SK-N-SH (cell line): ENCODE measurements at regions not wholly inside any gene's neighbourhood (a gene's known extent, or its start where the extent isn't known, plus 50 kb on each side); places are given as distances from the start of the nearest gene placed in this dataset.

Source experiments
- CTCF ChIA-PET: fragments of 300-600, 350-600 bp; formaldehyde crosslinking; extraction: SDS; loops from one replicate; lab custom pipeline; 2021; lab: Yijun Ruan, JAX
- POLR2A ChIA-PET: fragments of 350-600 bp; sonication (Branson Sonifier 250); formaldehyde crosslinking; extraction: SDS; loops from one replicate; lab custom pipeline; 2020; ENCODE audit warnings: antibody characterized with exemption, inconsistent platforms; lab: Yijun Ruan, JAX
- DNase-seq: peaks from one replicate; pipeline ENCODE4 v3.0.0; 2012
- H2AFZ ChIP-seq: fragments of 200-600 bp; sonication (generic); 2 replicates; pipeline ENCODE4 v1.8.1; 2016; ENCODE audit warnings: antibody characterized with exemption, mild to moderate bottlenecking, low read depth
- H3F3A ChIP-seq: fragments of 200-600 bp; sonication (generic); replicated peaks from 2 replicates; pipeline ENCODE3; 2016; ENCODE audit warnings: antibody characterized with exemption, mild to moderate bottlenecking; ENCODE audit not compliant: insufficient read depth
- H3K27ac ChIP-seq, 2 experiments: fragments of 200-500 bp in 1 of 2; fragments of 200-600 bp in 1 of 2; sonication (Bioruptor generic) in 1 of 2; sonication (generic), shearing (Covaris generic) in 1 of 2; 2 replicates each; pipeline versions ENCODE4 v1.5.1 to v1.6.1; 2014 to 2016; ENCODE audit warnings: low read depth in 2 of 2, inconsistent platforms in 1 of 2, low read length in 1 of 2, mild to moderate bottlenecking in 1 of 2, mixed read lengths in 1 of 2
- H3K27me3 ChIP-seq: fragments of 200-600 bp; sonication (generic), shearing (Covaris generic); 2 replicates; pipeline ENCODE4 v1.6.1; 2016; ENCODE audit warnings: mixed run types; ENCODE audit not compliant: insufficient read depth
- H3K36me3 ChIP-seq, 2 experiments: fragments of 200-500 bp in 1 of 2; fragments of 200-600 bp in 1 of 2; sonication (Bioruptor generic) in 1 of 2; sonication (generic) in 1 of 2; replicated peaks in 1 of 2; 2 replicates each; pipeline versions ENCODE3 to v1.5.1; 2014 to 2016; ENCODE audit warnings: low read length in 1 of 2, mild to moderate bottlenecking in 1 of 2; ENCODE audit not compliant: insufficient read depth in 2 of 2, control insufficient read depth in 1 of 2
- H3K4me1 ChIP-seq, 2 experiments: fragments of 200-500 bp in 1 of 2; fragments of 200-600 bp in 1 of 2; sonication (Bioruptor generic) in 1 of 2; sonication (generic), shearing (Covaris generic) in 1 of 2; 2 replicates each; pipeline versions ENCODE4 v1.5.1 to v1.6.1; 2014 to 2016; ENCODE audit warnings: low read depth in 1 of 2, low read length in 1 of 2, mixed run types in 1 of 2; ENCODE audit not compliant: insufficient read depth in 2 of 2, control insufficient read depth in 1 of 2
- H3K4me2 ChIP-seq: fragments of 200-600 bp; sonication (generic), shearing (Covaris generic); 2 replicates; pipeline ENCODE4 v1.6.1; 2017; ENCODE audit warnings: mixed run types
- H3K4me3 ChIP-seq, 2 experiments: fragments of 200-500 bp in 1 of 2; fragments of 200-600 bp in 1 of 2; sonication (Bioruptor generic) in 1 of 2; sonication (generic), shearing (Covaris generic) in 1 of 2; 2 replicates each; pipeline versions ENCODE4 v1.5.1 to v1.8.1; 2014 to 2016; ENCODE audit warnings: low read depth in 2 of 2, inconsistent platforms in 1 of 2, low read length in 1 of 2, mild to moderate bottlenecking in 1 of 2, mixed read lengths in 1 of 2, moderate library complexity in 1 of 2
- H3K79me2 ChIP-seq: fragments of 200-600 bp; sonication (generic); 2 replicates; pipeline ENCODE4 v1.8.1; 2017; ENCODE audit warnings: mild to moderate bottlenecking; ENCODE audit not compliant: insufficient read depth
- H3K9ac ChIP-seq: fragments of 200-600 bp; sonication (generic); 2 replicates; pipeline ENCODE4 v1.6.1; 2017; ENCODE audit warnings: mixed run types
- H3K9me2 ChIP-seq: fragments of 200-600 bp; sonication (generic); 2 replicates; pipeline ENCODE4 v1.6.1; 2017; ENCODE audit warnings: mixed run types
- H3K9me3 ChIP-seq: fragments of 200-600 bp; sonication (generic); 2 replicates; pipeline ENCODE4 v1.6.1; 2017; ENCODE audit warnings: mixed run types, mild to moderate bottlenecking, moderate library complexity
- H4K20me1 ChIP-seq: fragments of 200-600 bp; sonication (generic); 2 replicates; pipeline ENCODE4 v1.6.1; 2017; ENCODE audit warnings: mild to moderate bottlenecking, mixed run types; ENCODE audit not compliant: insufficient read depth
- CTCF ChIP-seq: fragments of 200-600 bp; sonication (generic); IDR thresholded peaks from 2 replicates; pipeline ENCODE4 v1.6.1; 2017; ENCODE audit warnings: antibody characterized with exemption, mild to moderate bottlenecking, moderate library complexity
- EP300 ChIP-seq, 2 experiments: IDR thresholded peaks; 2 replicates each; pipeline versions ENCODE4 v1.4.0 to v1.6.1; 2012; ENCODE audit warnings: borderline replicate concordance in 1 of 2, low read depth in 1 of 2, low read length in 1 of 2
- FOSL2 ChIP-seq: IDR thresholded peaks from 2 replicates; pipeline ENCODE4 v1.4.0; 2012; ENCODE audit warnings: low read depth, mild to moderate bottlenecking, moderate library complexity, borderline replicate concordance
- FOXJ3 ChIP-seq: sonication (generic); formaldehyde crosslinking; IDR thresholded peaks from 2 replicates; pipeline ENCODE4 v1.5.1; 2020; ENCODE audit warnings: mild to moderate bottlenecking, missing genetic modification reagents
- FOXM1 ChIP-seq: IDR thresholded peaks from 2 replicates; pipeline ENCODE4 v1.4.0; 2012; ENCODE audit warnings: low read depth, mild to moderate bottlenecking
- GABPA ChIP-seq: IDR thresholded peaks from 2 replicates; pipeline ENCODE4 v1.4.0; 2012; ENCODE audit warnings: low read depth, mild to moderate bottlenecking
- IRF3 ChIP-seq: fragments of 150-350 bp; IDR thresholded peaks from 2 replicates; pipeline ENCODE4 v1.6.1; 2016; ENCODE audit warnings: mild to moderate bottlenecking, low read depth, low read length
- JUND ChIP-seq: IDR thresholded peaks from 2 replicates; pipeline ENCODE4 v1.4.0; 2012
- RAD21 ChIP-seq: IDR thresholded peaks from 2 replicates; pipeline ENCODE4 v1.6.1; 2012; ENCODE audit warnings: mild to moderate bottlenecking, low read length
- RFX5 ChIP-seq: IDR thresholded peaks from 2 replicates; pipeline ENCODE4 v1.6.1; 2012; ENCODE audit warnings: mild to moderate bottlenecking, improper control_type of control experiment, low read length
- RXRA ChIP-seq: IDR thresholded peaks from 2 replicates; pipeline ENCODE4 v1.4.0; 2012; ENCODE audit warnings: low read depth, mild to moderate bottlenecking, borderline replicate concordance
- SMC3 ChIP-seq: IDR thresholded peaks from 2 replicates; pipeline ENCODE4 v1.6.1; 2012; ENCODE audit warnings: low read depth, low read length, improper control_type of control experiment
- TEAD4 ChIP-seq: IDR thresholded peaks from 2 replicates; pipeline ENCODE4 v1.4.0; 2012; ENCODE audit warnings: mild to moderate bottlenecking, borderline replicate concordance; ENCODE audit not compliant: insufficient read depth
- YY1 ChIP-seq: IDR thresholded peaks from 2 replicates; pipeline ENCODE4 v1.4.0; 2012; ENCODE audit warnings: low read depth, mild to moderate bottlenecking
- WGBS: methylation state at CpG from one replicate; pipeline ENCODE4 v1.1.6; 2017; ENCODE audit warnings: low lambda C conversion rate; 5-methylcytosine and 5-hydroxymethylcytosine counted together
- TF ChIP-seq, protein P1 (sequence below): IDR thresholded peaks from 2 replicates; pipeline ENCODE4 v1.4.0; 2012; ENCODE audit warnings: low read depth, borderline replicate concordance
- TF ChIP-seq, protein P2 (sequence below): fragments of 150-350 bp; IDR thresholded peaks from 2 replicates; pipeline ENCODE4 v1.6.1; 2017; ENCODE audit warnings: antibody characterized with exemption, low read length, low read depth, borderline replicate concordance
- TF ChIP-seq, protein P3 (sequence below): IDR thresholded peaks from 2 replicates; pipeline ENCODE4 v1.6.1; 2012; ENCODE audit warnings: mild to moderate bottlenecking, low read depth, low read length, moderate library complexity

DNA sequence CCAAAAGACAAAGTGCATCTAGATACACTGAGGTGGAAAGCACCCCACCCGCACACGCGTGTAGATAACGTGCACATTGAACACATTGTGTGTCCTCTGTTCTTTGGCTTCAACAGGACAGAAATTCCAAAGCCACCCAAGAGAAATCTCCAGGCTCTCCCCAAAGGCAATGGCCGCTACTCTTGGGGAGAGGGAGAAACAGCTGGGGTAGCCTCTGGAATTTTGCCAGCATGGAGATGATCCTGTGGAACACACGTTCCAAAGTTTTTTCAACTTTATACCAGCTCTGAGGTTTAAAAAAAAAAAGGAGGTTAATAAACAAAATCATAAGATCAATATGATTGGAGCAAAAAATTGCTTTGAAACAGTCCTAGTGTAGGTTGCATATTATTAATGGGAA, 63.0 kb upstream of the CD82 start:
- CTCF ChIA-PET, result interaction anchor here (0.9 to 1.1 kb wide), 2 partner anchors 19 to 369 kb away, joined by 3 read pairs; no protein-coding TSS in a partner anchor
- Histone ChIP-seq H2AFZ (no peak overlapping the region), H3K4me1 (no peaks in the 10 kb centered on the region)
- WGBS, result 64% methylated on average over 6 of the region's 6 CpGs
- TF ChIP-seq IRF3 (no peak), EP300 (IDR thresholded peaks at IDR 0.05; ENCODE audit: borderline replicate concordance in 1 of 2, low read depth in 1 of 2, low read length in 1 of 2) (no peak), TEAD4 (no peak), GABPA (no peak)
- TF ChIP-seq, all 33 proteins: peak for 0
- H3K4me2 ChIP-seq, result no peak overlapping the region
- no peaks in the 10 kb centered on the region for H3F3A ChIP-seq
- H3K9me3 ChIP-seq, result no peaks in the 10 kb centered on the region
- H3K36me3 ChIP-seq, result no peaks in the 10 kb centered on the region
- no peak overlapping the region for H3K27ac ChIP-seq
- no peaks in the 10 kb centered on the region for H3K27me3 ChIP-seq
- DNase-seq, result no peak
- no peak overlapping the region for H3K4me3 ChIP-seq
- no peaks in the 10 kb centered on the region for H3K9me2 ChIP-seq
- H3K9ac ChIP-seq, result no peak overlapping the region
- POLR2A ChIA-PET, result no interaction called here
- no peaks in the 10 kb centered on the region for H3K79me2 ChIP-seq
- no peaks in the 10 kb centered on the region for H4K20me1 ChIP-seq

GRCh38 chr11:44505581-44506054, 59.8 kb upstream of the CD82 start:
- Histone ChIP-seq H3K27me3 (no peaks in the 10 kb centered on the region; the same call in 1 of the 2 replicates), H2AFZ (no peak overlapping the region), H3K9me2 (no peaks in the 10 kb centered on the region), H4K20me1 (no peaks in the 10 kb centered on the region), H3F3A (no peaks in the 10 kb centered on the region), H3K4me3 (no peak overlapping the region), H3K9ac (no peak overlapping the region), H3K4me2 (no peak overlapping the region), H3K36me3 (no peaks in the 10 kb centered on the region), H3K9me3 (no peaks in the 10 kb centered on the region), H3K4me1 (no peaks in the 10 kb centered on the region), H3K27ac (no peak overlapping the region), H3K79me2 (no peaks in the 10 kb centered on the region)
- 47% methylated on average over 5 of the region's 5 CpGs for WGBS
- ChIA-PET CTCF (no interaction called here), POLR2A (no interaction called here)
- no peak for DNase-seq
- TF ChIP-seq GABPA (no peak), CTCF (no peak), RXRA (no peak), EP300 (IDR thresholded peaks at IDR 0.05; ENCODE audit: borderline replicate concordance in 1 of 2, low read depth in 1 of 2, low read length in 1 of 2) (no peak), YY1 (no peak), FOXM1 (no peak), FOXJ3 (CRISPR knock-in tag) (no peak), SMC3 (no peak), RAD21 (no peak), FOSL2 (no peak), RFX5 (no peak), IRF3 (no peak), JUND (no peak), TEAD4 (no peak)
- TF ChIP-seq, protein P1, sequence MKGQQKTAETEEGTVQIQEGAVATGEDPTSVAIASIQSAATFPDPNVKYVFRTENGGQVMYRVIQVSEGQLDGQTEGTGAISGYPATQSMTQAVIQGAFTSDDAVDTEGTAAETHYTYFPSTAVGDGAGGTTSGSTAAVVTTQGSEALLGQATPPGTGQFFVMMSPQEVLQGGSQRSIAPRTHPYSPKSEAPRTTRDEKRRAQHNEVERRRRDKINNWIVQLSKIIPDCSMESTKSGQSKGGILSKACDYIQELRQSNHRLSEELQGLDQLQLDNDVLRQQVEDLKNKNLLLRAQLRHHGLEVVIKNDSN, result no peak
- TF ChIP-seq, protein P2, sequence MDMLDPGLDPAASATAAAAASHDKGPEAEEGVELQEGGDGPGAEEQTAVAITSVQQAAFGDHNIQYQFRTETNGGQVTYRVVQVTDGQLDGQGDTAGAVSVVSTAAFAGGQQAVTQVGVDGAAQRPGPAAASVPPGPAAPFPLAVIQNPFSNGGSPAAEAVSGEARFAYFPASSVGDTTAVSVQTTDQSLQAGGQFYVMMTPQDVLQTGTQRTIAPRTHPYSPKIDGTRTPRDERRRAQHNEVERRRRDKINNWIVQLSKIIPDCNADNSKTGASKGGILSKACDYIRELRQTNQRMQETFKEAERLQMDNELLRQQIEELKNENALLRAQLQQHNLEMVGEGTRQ, result no peak
- TF ChIP-seq, protein P3, sequence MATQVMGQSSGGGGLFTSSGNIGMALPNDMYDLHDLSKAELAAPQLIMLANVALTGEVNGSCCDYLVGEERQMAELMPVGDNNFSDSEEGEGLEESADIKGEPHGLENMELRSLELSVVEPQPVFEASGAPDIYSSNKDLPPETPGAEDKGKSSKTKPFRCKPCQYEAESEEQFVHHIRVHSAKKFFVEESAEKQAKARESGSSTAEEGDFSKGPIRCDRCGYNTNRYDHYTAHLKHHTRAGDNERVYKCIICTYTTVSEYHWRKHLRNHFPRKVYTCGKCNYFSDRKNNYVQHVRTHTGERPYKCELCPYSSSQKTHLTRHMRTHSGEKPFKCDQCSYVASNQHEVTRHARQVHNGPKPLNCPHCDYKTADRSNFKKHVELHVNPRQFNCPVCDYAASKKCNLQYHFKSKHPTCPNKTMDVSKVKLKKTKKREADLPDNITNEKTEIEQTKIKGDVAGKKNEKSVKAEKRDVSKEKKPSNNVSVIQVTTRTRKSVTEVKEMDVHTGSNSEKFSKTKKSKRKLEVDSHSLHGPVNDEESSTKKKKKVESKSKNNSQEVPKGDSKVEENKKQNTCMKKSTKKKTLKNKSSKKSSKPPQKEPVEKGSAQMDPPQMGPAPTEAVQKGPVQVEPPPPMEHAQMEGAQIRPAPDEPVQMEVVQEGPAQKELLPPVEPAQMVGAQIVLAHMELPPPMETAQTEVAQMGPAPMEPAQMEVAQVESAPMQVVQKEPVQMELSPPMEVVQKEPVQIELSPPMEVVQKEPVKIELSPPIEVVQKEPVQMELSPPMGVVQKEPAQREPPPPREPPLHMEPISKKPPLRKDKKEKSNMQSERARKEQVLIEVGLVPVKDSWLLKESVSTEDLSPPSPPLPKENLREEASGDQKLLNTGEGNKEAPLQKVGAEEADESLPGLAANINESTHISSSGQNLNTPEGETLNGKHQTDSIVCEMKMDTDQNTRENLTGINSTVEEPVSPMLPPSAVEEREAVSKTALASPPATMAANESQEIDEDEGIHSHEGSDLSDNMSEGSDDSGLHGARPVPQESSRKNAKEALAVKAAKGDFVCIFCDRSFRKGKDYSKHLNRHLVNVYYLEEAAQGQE, result no peak
